Panc1 (cell line): ENCODE measurements at regions not wholly inside any gene's neighbourhood (a gene's known extent, or its start where the extent isn't known, plus 50 kb on each side); places are given as distances from the start of the nearest gene placed in this dataset.
"Not testable (repeated sequence)": the region's sequence is repeated elsewhere in the genome, so short reads cannot be mapped to it uniquely, and the experiment has no call there.

Source experiments
- CTCF ChIP-seq: fragments of 450-650 bp; IDR thresholded peaks from 2 replicates; pipeline ENCODE4 v1.5.1; 2017; ENCODE audit warnings: mild to moderate bottlenecking
- SIN3A ChIP-seq: IDR thresholded peaks from 2 replicates; pipeline ENCODE4 v1.6.1; 2012; ENCODE audit warnings: low read depth, mild to moderate bottlenecking, low read length, moderate library complexity, borderline replicate concordance; ENCODE audit not compliant: insufficient read depth

GRCh38 chr1:65034879-65035278, 68.5 kb upstream of the JAK1 start:
- TF ChIP-seq CTCF, SIN3A: not testable (repeated sequence)
